HG03571 (cell line): ENCODE measurements at regions not wholly inside any gene's neighbourhood (a gene's known extent, or its start where the extent isn't known, plus 50 kb on each side); places are given as distances from the start of the nearest gene placed in this dataset.

ENCODE experiments used
- ATAC-seq: cut with Tn5 transposase; IDR thresholded peaks from one replicate; pipeline ENCODE4 v1.9.1; 2021; ENCODE audit not compliant: unreplicated experiment

GRCh38 chr7:148472406-148472805 lies 118.2 kb upstream of the C7orf33 start:
- ATAC-seq, result no peak

- ATAC-seq, result no peak
Measured at GRCh38 chr7:148473703-148474480, 116.7 kb upstream of the C7orf33 start.

- no peak for ATAC-seq
Measured at GRCh38 chr7:148474481-148475025, 116.0 kb upstream of the C7orf33 start.

GRCh38 chr7:148478551-148478950 lies 112.0 kb upstream of the C7orf33 start:
- no peak for ATAC-seq

GRCh38 chr7:148480479-148481146 lies 110.0 kb upstream of the C7orf33 start:
- ATAC-seq, result no peak

GRCh38 chr7:148481147-148481526 lies 109.4 kb upstream of the C7orf33 start:
- ATAC-seq, result no peak

- no peak for ATAC-seq
Measured at GRCh38 chr7:148481971-148482626, 108.5 kb upstream of the C7orf33 start.

GRCh38 chr7:148483515-148484308 lies 106.9 kb upstream of the C7orf33 start:
- ATAC-seq, result no peak

- ATAC-seq, result no peak
Measured at GRCh38 chr7:148484486-148484885, 106.1 kb upstream of the C7orf33 start.

- no peak for ATAC-seq
Measured at GRCh38 chr7:148485618-148486017, 104.9 kb upstream of the C7orf33 start.

GRCh38 chr7:148486937-148487336 lies 103.6 kb upstream of the C7orf33 start:
- no peak for ATAC-seq

GRCh38 chr7:148487912-148488311 lies 102.7 kb upstream of the C7orf33 start:
- no peak for ATAC-seq

GRCh38 chr7:148489678-148490077 lies 100.9 kb upstream of the C7orf33 start:
- ATAC-seq, result no peak

GRCh38 chr7:148492157-148492860 lies 98.3 kb upstream of the C7orf33 start:
- no peak for ATAC-seq

- no peak for ATAC-seq
Measured at GRCh38 chr7:148495605-148496004, 95.0 kb upstream of the C7orf33 start.

GRCh38 chr7:148500978-148501377 lies 89.6 kb upstream of the C7orf33 start:
- no peak for ATAC-seq

- ATAC-seq, result no peak
Measured at GRCh38 chr7:148503900-148504487, 86.6 kb upstream of the C7orf33 start.

- no peak for ATAC-seq
Measured at GRCh38 chr7:148505645-148506375, 84.8 kb upstream of the C7orf33 start.

- ATAC-seq, result peak; percentile 98
Measured at GRCh38 chr7:148507064-148507573, 83.4 kb upstream of the C7orf33 start.
